ENCODE measurements at regions not wholly inside any gene's neighbourhood (a gene's known extent, or its start where the extent isn't known, plus 50 kb on each side); places are given as distances from the start of the nearest gene placed in this dataset.

GRCh38 chrX:1904663-1905218 lies 289.9 kb downstream of the ASMT start:
- TF ChIP-seq SNAPC2 (CRISPR knock-in tag; IDR thresholded peaks at IDR 0.05) (no peak), POLR2AphosphoS2 (IDR thresholded peaks at IDR 0.05; ENCODE audit: low read depth, low read length) (no peak), ETS1 (CRISPR knock-in tag; IDR thresholded peaks at IDR 0.05) (no peak), ZNF367 (CRISPR knock-in tag; IDR thresholded peaks at IDR 0.05; ENCODE audit: borderline replicate concordance) (no peak), ZBTB43 (CRISPR knock-in tag; conservative IDR thresholded peaks at IDR 0.05) (no peak), CTCF (CRISPR knock-in tag; IDR thresholded peaks at IDR 0.05) (no peak), ELF3 (CRISPR knock-in tag; IDR thresholded peaks at IDR 0.05) (no peak)

All from HepG2 (cell line).